Gastroesophageal sphincter (tissue), 4 donors: ENCODE measurements at regions not wholly inside any gene's neighbourhood (a gene's known extent, or its start where the extent isn't known, plus 50 kb on each side); places are given as distances from the start of the nearest gene placed in this dataset.

Experiments used
- ATAC-seq: fragments of 150-250 bp; one replicate; pipeline ENCODE4 v1.9.1; 2016; ENCODE audit warnings: mild to moderate bottlenecking, moderate library complexity
- H3K27ac ChIP-seq, 4 donors: fragments of 200-600 bp; sonication (generic) in 3 of 4; 1 replicate in 3 of 4; 2 replicates in 1 of 4; pipeline ENCODE4 v1.5.1; 2016 to 2019
- H3K27me3 ChIP-seq: fragments of 200-600 bp; sonication (generic); one replicate; pipeline ENCODE4 v1.5.1; 2019
- H3K36me3 ChIP-seq, 2 donors: fragments of 200-600 bp; sonication (generic); one replicate each; pipeline ENCODE4 v1.5.1; 2019; ENCODE audit warnings: control low read depth in 1 of 2
- H3K4me1 ChIP-seq, 3 donors: fragments of 200-600 bp; sonication (generic); 1 replicate in 2 of 3; 2 replicates in 1 of 3; pipeline ENCODE4 v1.5.1; 2016 to 2019; ENCODE audit warnings: control low read depth in 2 of 3
- H3K4me3 ChIP-seq, 2 donors: fragments of 200-600 bp; sonication (generic); one replicate each; pipeline ENCODE4 v1.5.1; 2019; ENCODE audit warnings: mild to moderate bottlenecking in 1 of 2, moderate library complexity in 1 of 2
- H3K9me3 ChIP-seq, 3 donors: fragments of 200-600 bp; sonication (generic); one replicate each; pipeline ENCODE4 v1.5.1; 2017 to 2019; ENCODE audit warnings: control low read depth in 2 of 3
- CTCF ChIP-seq, 4 experiments: fragments of 200-600 bp in 2 of 4; fragments of 450-650 bp in 2 of 4; sonication (generic) in 1 of 4; IDR thresholded peaks; one replicate each; pipeline ENCODE4 v1.5.1; 2017 to 2019; ENCODE audit warnings: antibody characterized with exemption in 4 of 4, mild to moderate bottlenecking in 2 of 4, moderate library complexity in 2 of 4
- EP300 ChIP-seq: sonication (generic); formaldehyde crosslinking; IDR thresholded peaks from one replicate; pipeline ENCODE4 v1.6.1; 2017; ENCODE audit warnings: antibody characterized with exemption, mild to moderate bottlenecking
- POLR2A ChIP-seq, 2 donors: fragments of 450-650 bp; IDR thresholded peaks; one replicate each; pipeline ENCODE4 v1.6.1; 2017; ENCODE audit warnings: antibody characterized with exemption in 2 of 2, mild to moderate bottlenecking in 2 of 2, moderate library complexity in 1 of 2
- POLR2AphosphoS5 ChIP-seq: sonication (generic); formaldehyde crosslinking; IDR thresholded peaks from one replicate; pipeline ENCODE4 v1.6.1; 2017; ENCODE audit warnings: antibody characterized with exemption
- WGBS, 2 donors: methylation state at CpG; one replicate each; pipeline ENCODE4 v1.1.5; 2018; ENCODE audit warnings: low coverage in 1 of 2; 5-methylcytosine and 5-hydroxymethylcytosine counted together

- H3K27me3 ChIP-seq: peaks cover 58% of the 10 kb centered on the region
- H3K9me3 ChIP-seq: no peaks in the 10 kb centered on the region
- ATAC-seq: no peak
- H3K36me3 ChIP-seq: no peaks in the 10 kb centered on the region
- H3K27ac ChIP-seq: no peak overlapping the region
- TF ChIP-seq POLR2AphosphoS5 (no peak), CTCF (IDR thresholded peaks at IDR 0.05) (no peak), POLR2A (IDR thresholded peaks at IDR 0.05) (no peak), EP300 (no peak)
- no peak overlapping the region for H3K4me3 ChIP-seq
- 53 to 56% methylated on average over 4 to 7 of the region's 9 CpGs for WGBS, 2 donors
- no peaks in the 10 kb centered on the region for H3K4me1 ChIP-seq
Observed at GRCh38 chr1:36729289-36729688, 246.6 kb upstream of the CSF3R start.

GRCh38 chr1:36728846-36729245 is 246.1 kb upstream of the CSF3R start:
- 37 to 52% methylated on average over 2 to 4 of the region's 6 CpGs for WGBS, 2 donors
- TF ChIP-seq POLR2AphosphoS5: no peak
- TF ChIP-seq POLR2A (IDR thresholded peaks at IDR 0.05): no peak
- no peak for TF ChIP-seq EP300
- TF ChIP-seq CTCF (IDR thresholded peaks at IDR 0.05): no peak
- H3K9me3 ChIP-seq: no peaks in the 10 kb centered on the region
- no peaks in the 10 kb centered on the region for H3K4me1 ChIP-seq
- no peak for ATAC-seq
- H3K27ac ChIP-seq: no peak overlapping the region
- H3K36me3 ChIP-seq: no peaks in the 10 kb centered on the region
- H3K4me3 ChIP-seq: no peak overlapping the region
- peaks cover 53% of the 10 kb centered on the region for H3K27me3 ChIP-seq

GRCh38 chr1:36728051-36728450 is 245.3 kb upstream of the CSF3R start:
- TF ChIP-seq EP300 (no peak), POLR2AphosphoS5 (no peak), CTCF (IDR thresholded peaks at IDR 0.05) (no peak), POLR2A (IDR thresholded peaks at IDR 0.05) (no peak)
- 86 to 96% methylated on average over 7 of the region's 8 CpGs for WGBS, 2 donors
- Histone ChIP-seq H3K9me3 (no peaks in the 10 kb centered on the region), H3K36me3 (no peaks in the 10 kb centered on the region), H3K27me3 (peaks cover 49% of the 10 kb centered on the region), H3K27ac (no peak overlapping the region), H3K4me1 (no peaks in the 10 kb centered on the region), H3K4me3 (no peak overlapping the region)
- no peak for ATAC-seq

- Histone ChIP-seq H3K9me3 (no peaks in the 10 kb centered on the region), H3K4me1 (no peaks in the 10 kb centered on the region), H3K27ac (no peak overlapping the region), H3K27me3 (peaks cover 57% of the 10 kb centered on the region), H3K4me3 (no peak overlapping the region), H3K36me3 (no peaks in the 10 kb centered on the region)
- WGBS, 2 donors: 62 to 80% methylated on average over 3 of the region's 3 CpGs
- no peak for ATAC-seq
- TF ChIP-seq EP300 (no peak), POLR2AphosphoS5 (no peak), CTCF (IDR thresholded peaks at IDR 0.05) (no peak), POLR2A (IDR thresholded peaks at IDR 0.05) (no peak)
Observed at GRCh38 chr1:36725151-36725550, 242.4 kb upstream of the CSF3R start.

GRCh38 chr1:36723813-36724212 is 241.1 kb upstream of the CSF3R start:
- no peak for TF ChIP-seq POLR2A (IDR thresholded peaks at IDR 0.05)
- no peak for TF ChIP-seq CTCF (IDR thresholded peaks at IDR 0.05)
- no peak for TF ChIP-seq POLR2AphosphoS5
- no peak for TF ChIP-seq EP300
- no CpG with 5 or more reads among the region's 1 CpG for WGBS, 2 donors
- no peaks in the 10 kb centered on the region for H3K9me3 ChIP-seq
- peaks cover 55% of the 10 kb centered on the region for H3K27me3 ChIP-seq
- H3K4me1 ChIP-seq: no peaks in the 10 kb centered on the region
- ATAC-seq: no peak
- no peaks in the 10 kb centered on the region for H3K36me3 ChIP-seq
- no peak overlapping the region for H3K27ac ChIP-seq
- H3K4me3 ChIP-seq: no peak overlapping the region
